ENCODE measurements at regions not wholly inside any gene's neighbourhood (a gene's known extent, or its start where the extent isn't known, plus 50 kb on each side); places are given as distances from the start of the nearest gene placed in this dataset.
"Not testable (repeated sequence)": the region's sequence is repeated elsewhere in the genome, so short reads cannot be mapped to it uniquely, and the experiment has no call there.

DNA sequence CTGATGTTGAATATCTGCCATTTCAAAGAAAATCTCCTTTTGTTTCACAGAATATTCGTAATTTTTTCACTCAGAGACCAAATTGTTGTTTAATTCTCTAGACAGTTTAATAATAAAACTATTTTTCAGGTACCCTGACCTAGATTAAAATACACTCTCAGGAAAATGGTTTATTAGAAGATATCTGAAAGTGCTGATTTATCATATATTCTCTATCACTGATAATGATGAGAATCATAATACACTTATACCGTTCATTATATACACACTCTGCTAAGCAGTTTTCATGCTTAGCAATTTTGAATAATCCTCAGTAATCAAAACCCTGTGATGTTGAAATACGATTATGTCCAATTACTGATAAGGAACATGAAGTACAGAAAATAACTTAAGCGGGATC lies 772.9 kb upstream of the CRIM1 start:
- peaks cover 9% of the 10 kb centered on the region for H3K9me3 Mint-ChIP-seq
- no peaks in the 10 kb centered on the region for H3K36me3 Mint-ChIP-seq (ENCODE audit: low read depth)
- DNase-seq, result no peak
- no peaks in the 10 kb centered on the region for H3K27me3 Mint-ChIP-seq
- no peaks in the 10 kb centered on the region for H3K4me1 Mint-ChIP-seq
- H3K4me3 Mint-ChIP-seq, result no peak overlapping the region
- H3K27ac Mint-ChIP-seq, result no peak overlapping the region
- ATAC-seq, result no peak

DNA sequence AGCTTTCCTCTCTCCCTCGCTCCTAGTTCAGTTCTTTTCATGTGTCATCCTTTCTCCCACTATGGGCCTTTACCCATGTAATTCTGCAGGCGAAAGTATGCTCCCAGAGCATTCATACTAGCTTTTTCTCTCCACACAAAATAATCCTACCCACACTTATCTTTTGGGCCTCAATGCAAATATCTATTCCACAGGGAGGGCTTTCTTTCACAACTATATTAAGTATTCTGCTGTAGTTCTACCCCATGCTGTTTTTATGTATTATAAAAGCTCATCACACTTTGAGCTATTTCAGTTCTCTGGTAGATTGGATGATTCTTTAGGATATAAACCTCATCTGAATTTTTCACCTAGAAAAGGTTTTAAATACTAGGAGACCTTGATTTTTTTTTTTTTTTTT lies 774.6 kb upstream of the CRIM1 start:
- H3K4me1 Mint-ChIP-seq, result no peaks in the 10 kb centered on the region
- H3K9me3 Mint-ChIP-seq, result peaks cover 3% of the 10 kb centered on the region
- H3K27ac Mint-ChIP-seq, result no peak overlapping the region
- H3K27me3 Mint-ChIP-seq, result no peaks in the 10 kb centered on the region
- ATAC-seq (no peak), DNase-seq (no peak)
- no peak overlapping the region for H3K4me3 Mint-ChIP-seq
- no peaks in the 10 kb centered on the region for H3K36me3 Mint-ChIP-seq (ENCODE audit: low read depth)

DNA sequence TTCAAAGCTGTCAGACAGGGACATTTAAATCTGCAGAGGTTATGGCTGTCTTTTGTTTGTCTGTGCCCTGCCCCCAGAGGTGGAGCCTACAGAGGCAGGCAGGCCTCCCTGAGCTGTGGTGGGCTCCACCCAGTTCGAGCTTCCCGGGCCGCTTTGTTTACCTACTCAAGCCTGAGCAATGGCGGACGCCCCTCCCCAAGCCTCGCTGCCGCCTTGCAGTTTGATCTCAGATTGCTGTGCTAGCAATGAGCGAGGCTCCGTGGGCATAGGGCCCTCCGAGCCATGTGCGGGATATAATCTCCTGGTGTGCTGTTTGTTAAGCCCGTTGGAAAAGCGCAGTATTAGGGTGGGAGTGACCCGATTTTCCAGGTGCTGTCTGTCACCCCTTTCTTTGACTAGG lies 787.0 kb upstream of the CRIM1 start:
- H3K4me3 Mint-ChIP-seq; DNase-seq; H3K9me3 Mint-ChIP-seq; H3K36me3 Mint-ChIP-seq (ENCODE audit: low read depth); H3K27ac Mint-ChIP-seq; H3K27me3 Mint-ChIP-seq; ATAC-seq; H3K4me1 Mint-ChIP-seq: not testable (repeated sequence)

DNA sequence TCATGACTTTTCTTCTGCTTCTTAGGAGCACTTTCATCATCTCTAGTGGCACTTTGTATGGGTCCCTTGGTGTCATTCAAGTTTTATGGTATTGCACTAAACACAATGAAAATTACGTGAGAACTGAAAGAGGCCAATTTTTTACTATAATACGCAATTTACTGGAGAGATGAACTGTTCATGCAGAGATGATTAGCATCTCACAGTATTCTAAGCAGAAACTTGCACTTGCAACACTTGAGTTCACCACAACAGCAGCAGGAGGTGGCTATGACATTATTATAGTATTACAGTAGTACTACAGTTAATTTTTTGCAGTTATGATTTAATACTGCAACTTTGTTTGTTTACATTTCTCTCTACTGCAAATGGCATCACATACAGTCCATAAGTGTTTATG lies 793.1 kb upstream of the CRIM1 start:
- no peaks in the 10 kb centered on the region for H3K27me3 Mint-ChIP-seq
- no peak overlapping the region for H3K4me3 Mint-ChIP-seq
- no peak overlapping the region for H3K27ac Mint-ChIP-seq
- H3K9me3 Mint-ChIP-seq, result no peaks in the 10 kb centered on the region
- no peaks in the 10 kb centered on the region for H3K4me1 Mint-ChIP-seq
- ATAC-seq (no peak), DNase-seq (no peak)
- no peaks in the 10 kb centered on the region for H3K36me3 Mint-ChIP-seq (ENCODE audit: low read depth)

DNA sequence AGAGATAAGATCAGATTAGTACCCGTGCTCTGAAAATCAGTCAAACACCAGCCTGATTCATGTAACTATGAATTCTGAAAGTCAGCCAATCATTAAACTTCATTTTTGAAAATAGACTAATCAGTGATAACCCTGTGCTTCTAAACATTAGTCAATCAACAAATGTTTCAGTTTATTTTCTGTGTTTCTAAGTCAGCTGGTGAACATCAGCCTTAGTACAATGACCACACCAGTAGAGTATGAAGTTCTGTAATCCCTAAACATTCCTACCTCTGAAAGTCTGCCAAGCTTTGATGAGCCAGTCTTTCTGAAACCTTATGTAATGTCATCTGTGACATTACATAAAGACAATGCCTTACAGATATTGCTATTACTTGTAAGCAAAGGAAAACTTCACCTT lies 807.4 kb upstream of the CRIM1 start:
- peaks cover 12% of the 10 kb centered on the region for H3K9me3 Mint-ChIP-seq
- no peak overlapping the region for H3K4me3 Mint-ChIP-seq
- no peaks in the 10 kb centered on the region for H3K36me3 Mint-ChIP-seq (ENCODE audit: low read depth)
- H3K27me3 Mint-ChIP-seq, result no peaks in the 10 kb centered on the region
- H3K4me1 Mint-ChIP-seq, result no peaks in the 10 kb centered on the region
- ATAC-seq (no peak), DNase-seq (no peak)
- no peak overlapping the region for H3K27ac Mint-ChIP-seq

DNA sequence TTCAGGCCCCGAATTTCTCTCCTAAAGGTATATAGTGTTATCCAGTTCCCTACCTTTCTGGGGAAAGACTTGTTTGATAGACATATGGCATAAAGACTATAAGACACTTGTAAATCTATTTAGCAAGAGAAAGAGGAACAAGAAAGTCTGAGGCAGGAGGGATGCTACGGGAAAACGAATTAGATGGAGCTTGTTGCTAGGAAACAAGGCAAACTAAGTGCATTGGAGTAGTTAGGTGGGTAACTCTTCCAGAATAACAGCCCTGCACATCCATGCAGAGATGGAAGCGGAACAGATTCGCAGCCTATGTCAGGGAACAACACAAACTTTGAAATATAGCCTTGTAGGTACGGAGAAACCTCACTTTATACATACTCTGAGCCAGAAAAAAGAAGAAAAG lies 810.3 kb upstream of the CRIM1 start:
- no peak for DNase-seq
- H3K27me3 Mint-ChIP-seq, result no peaks in the 10 kb centered on the region
- H3K27ac Mint-ChIP-seq, result no peak overlapping the region
- H3K4me3 Mint-ChIP-seq, result no peak overlapping the region
- no peaks in the 10 kb centered on the region for H3K36me3 Mint-ChIP-seq (ENCODE audit: low read depth)
- no peaks in the 10 kb centered on the region for H3K4me1 Mint-ChIP-seq
- H3K9me3 Mint-ChIP-seq, result peaks cover 12% of the 10 kb centered on the region
- ATAC-seq, result no peak

DNA sequence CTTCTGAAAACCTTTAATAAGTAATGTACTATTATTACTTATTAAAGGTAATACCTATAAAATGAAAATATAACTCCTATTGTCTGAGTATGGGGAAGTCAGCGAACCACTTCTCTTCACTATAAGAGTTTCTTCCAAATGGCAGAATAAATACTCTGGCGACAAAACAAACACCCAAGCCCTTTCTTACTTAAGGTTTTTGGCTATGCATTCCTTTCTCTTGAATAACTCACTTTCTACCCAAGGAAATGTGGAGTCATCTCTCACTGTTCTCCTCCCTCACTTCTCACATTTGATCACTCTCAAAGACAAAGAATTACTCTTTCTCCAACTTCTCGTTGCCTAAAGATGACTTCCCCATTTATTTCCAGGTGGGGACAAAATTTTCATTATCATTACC lies 816.8 kb upstream of the CRIM1 start:
- no peak for ATAC-seq
- Mint-ChIP-seq H3K9me3 (no peaks in the 10 kb centered on the region), H3K27ac (no peak overlapping the region), H3K4me1 (no peaks in the 10 kb centered on the region), H3K27me3 (no peaks in the 10 kb centered on the region), H3K36me3 (ENCODE audit: low read depth) (no peaks in the 10 kb centered on the region), H3K4me3 (no peak overlapping the region)
- no peak for DNase-seq

DNA sequence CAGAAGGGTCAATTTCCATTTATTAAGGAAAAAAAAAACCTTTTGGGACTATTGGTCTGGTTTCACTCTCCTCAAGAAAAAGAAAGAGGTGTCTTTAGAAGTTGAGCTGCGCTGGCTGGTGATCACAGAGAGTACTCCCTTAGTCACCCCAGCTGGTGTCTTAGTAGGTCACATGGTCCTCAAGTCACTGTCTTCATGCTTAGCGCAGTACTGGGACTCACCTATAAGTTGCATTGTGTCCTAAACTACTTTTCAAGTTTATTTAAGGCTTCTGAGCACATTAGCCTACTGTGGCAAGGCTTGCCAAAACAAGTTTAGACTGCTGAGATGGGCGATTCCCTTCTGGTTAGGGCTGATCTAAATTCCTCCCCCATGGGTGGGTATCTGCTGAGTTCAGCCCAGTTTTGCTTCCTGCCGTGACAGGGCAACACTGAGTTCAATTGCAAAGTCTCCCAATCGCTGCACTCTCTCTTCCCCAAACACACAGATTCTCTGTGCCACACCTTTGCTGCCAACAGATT lies 824.9 kb upstream of the CRIM1 start:
- DNase-seq (no peak), ATAC-seq (no peak)
- Mint-ChIP-seq H3K4me1 (no peaks in the 10 kb centered on the region), H3K4me3 (no peak overlapping the region), H3K36me3 (ENCODE audit: low read depth) (no peaks in the 10 kb centered on the region), H3K9me3 (peaks cover 4% of the 10 kb centered on the region), H3K27ac (no peak overlapping the region), H3K27me3 (no peaks in the 10 kb centered on the region)

DNA sequence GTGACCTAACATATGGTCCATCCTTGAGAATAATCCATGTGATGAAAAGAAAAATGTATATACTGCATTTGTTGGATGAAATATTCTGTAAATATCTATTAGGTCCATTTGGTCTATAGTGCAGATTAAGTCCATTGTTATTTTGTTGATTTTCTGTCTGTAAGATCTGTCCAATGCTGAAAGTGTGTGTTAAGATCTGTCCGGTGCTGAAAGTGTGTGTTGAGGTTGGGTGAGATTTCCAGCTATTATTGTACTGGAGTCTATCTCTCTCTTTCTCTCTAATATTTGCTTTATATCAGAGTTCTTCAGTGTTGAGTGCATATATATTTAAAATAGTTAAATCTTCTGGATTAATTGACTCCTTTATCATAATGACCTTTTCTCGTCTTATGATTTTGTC lies 828.8 kb upstream of the CRIM1 start:
- DNase-seq, result no peak
- H3K27me3 Mint-ChIP-seq, result no peaks in the 10 kb centered on the region
- H3K27ac Mint-ChIP-seq, result no peak overlapping the region
- H3K4me3 Mint-ChIP-seq, result no peak overlapping the region
- H3K36me3 Mint-ChIP-seq (ENCODE audit: low read depth), result no peaks in the 10 kb centered on the region
- ATAC-seq, result no peak
- H3K9me3 Mint-ChIP-seq, result peaks cover 5% of the 10 kb centered on the region
- H3K4me1 Mint-ChIP-seq, result no peaks in the 10 kb centered on the region

DNA sequence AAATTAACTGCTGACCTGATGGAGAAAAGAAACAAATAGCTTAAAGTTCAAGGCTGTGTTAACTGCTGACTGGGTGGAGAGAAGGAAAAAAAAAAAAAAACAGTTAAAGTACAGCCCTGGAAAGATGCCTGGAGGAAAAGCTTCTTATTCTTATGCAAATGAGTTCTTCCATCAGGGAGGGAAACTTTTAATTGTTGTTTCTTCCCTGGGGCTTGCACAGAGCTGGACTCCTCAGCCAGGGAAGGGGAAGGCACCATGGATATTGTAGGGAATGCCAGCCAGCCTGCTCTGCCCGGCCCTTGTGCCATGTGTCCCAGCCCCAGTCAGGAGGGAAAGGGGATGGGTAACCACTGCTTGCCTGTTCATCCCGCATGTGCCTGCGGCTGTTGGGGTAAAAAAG lies 833.1 kb upstream of the CRIM1 start:
- H3K4me1 Mint-ChIP-seq, result no peaks in the 10 kb centered on the region
- H3K27me3 Mint-ChIP-seq, result no peaks in the 10 kb centered on the region
- no peaks in the 10 kb centered on the region for H3K36me3 Mint-ChIP-seq (ENCODE audit: low read depth)
- H3K27ac Mint-ChIP-seq, result no peak overlapping the region
- H3K9me3 Mint-ChIP-seq, result peaks cover 9% of the 10 kb centered on the region
- no peak overlapping the region for H3K4me3 Mint-ChIP-seq
- ATAC-seq (no peak), DNase-seq (no peak)

DNA sequence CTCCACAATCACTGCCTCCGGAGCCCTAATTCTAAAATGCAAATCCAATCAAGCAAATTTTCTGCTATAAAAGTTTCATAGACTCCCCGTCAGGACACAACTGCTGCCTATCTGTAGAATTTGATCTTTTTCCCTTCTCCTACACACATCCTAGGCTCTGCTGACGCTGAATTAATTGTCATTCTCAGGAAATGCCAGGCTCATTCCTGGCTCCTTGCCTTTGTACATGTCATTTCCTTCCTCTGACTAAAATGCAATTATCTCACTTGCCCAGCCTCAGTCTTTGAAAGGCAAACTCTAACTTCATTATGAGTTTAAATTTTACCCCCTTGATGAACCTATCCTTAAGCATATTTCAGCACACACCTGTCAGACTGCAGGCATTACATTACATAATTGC lies 844.9 kb upstream of the CRIM1 start:
- ATAC-seq, result no peak
- H3K27ac Mint-ChIP-seq, result no peak overlapping the region
- no peak overlapping the region for H3K4me3 Mint-ChIP-seq
- H3K9me3 Mint-ChIP-seq, result peaks cover 19% of the 10 kb centered on the region
- DNase-seq, result no peak
- H3K4me1 Mint-ChIP-seq, result no peaks in the 10 kb centered on the region
- H3K36me3 Mint-ChIP-seq (ENCODE audit: low read depth), result no peaks in the 10 kb centered on the region
- H3K27me3 Mint-ChIP-seq, result no peaks in the 10 kb centered on the region

DNA sequence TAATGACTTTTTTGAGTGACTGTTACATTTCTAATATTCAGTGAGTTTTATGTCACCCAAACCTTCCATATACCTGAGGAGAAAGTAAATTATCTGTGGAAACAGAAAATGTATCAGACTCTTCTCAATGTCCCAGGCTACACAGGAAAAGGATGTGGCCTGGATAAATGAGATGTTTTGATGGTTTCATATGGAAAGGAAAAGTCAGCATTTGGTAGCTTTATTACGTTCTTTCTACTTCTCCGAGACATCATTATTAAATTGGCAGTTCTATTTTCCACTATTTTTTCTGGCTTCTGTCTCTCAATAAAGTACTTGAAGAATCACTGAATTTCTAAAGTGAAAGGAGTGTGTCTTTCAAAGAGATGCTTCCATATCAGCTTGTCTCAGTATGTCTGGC lies 847.0 kb upstream of the CRIM1 start:
- Mint-ChIP-seq H3K4me3 (no peak overlapping the region), H3K27me3 (no peaks in the 10 kb centered on the region), H3K27ac (no peak overlapping the region), H3K4me1 (no peaks in the 10 kb centered on the region), H3K9me3 (peaks cover 19% of the 10 kb centered on the region), H3K36me3 (ENCODE audit: low read depth) (no peaks in the 10 kb centered on the region)
- no peak for DNase-seq
- ATAC-seq, result no peak

DNA sequence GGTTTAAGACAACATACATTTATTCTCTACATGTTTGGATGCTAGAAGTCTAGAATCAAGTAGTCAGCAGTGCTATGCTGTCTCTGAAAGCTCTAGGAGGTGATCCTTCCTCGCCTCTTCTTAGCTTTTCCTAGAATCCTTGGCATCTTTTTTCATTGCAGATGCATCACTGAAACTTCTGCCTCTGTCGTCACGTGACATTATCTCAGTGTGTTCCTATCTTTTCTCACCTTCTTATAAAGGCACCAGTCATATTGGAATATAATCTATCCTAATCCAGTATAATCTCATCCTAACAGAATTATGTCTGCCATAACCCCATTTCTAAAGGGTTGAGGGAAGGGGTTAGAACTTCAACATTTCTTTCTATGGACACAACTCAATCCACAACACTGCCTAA lies 851.2 kb upstream of the CRIM1 start:
- H3K27ac Mint-ChIP-seq, result no peak overlapping the region
- no peak for DNase-seq
- no peak for ATAC-seq
- H3K9me3 Mint-ChIP-seq, result peaks cover 1% of the 10 kb centered on the region
- no peaks in the 10 kb centered on the region for H3K36me3 Mint-ChIP-seq (ENCODE audit: low read depth)
- H3K27me3 Mint-ChIP-seq, result no peaks in the 10 kb centered on the region
- H3K4me3 Mint-ChIP-seq, result no peak overlapping the region
- no peaks in the 10 kb centered on the region for H3K4me1 Mint-ChIP-seq

DNA sequence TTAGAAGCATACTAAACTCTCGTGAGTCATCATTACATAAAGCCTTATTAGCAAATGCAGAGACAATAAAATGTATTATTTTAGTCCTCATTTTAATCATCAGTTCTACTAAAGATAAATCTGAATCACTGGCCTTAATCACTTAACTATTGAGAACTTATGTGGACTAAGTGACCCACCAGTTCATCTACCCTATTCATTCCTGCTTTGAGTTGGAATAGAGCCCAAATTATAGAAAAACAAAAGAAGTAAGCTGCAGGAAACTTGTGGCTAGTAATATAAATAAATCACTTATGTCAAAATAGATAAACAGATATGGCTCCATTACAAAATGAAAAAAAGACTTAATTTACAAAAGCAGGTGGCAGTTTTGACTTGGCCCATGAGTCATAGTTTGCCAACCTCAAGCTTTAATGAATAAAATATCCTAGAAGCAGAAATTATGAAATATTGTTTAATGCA lies 851.8 kb upstream of the CRIM1 start:
- ATAC-seq, result no peak
- no peaks in the 10 kb centered on the region for H3K36me3 Mint-ChIP-seq (ENCODE audit: low read depth)
- no peaks in the 10 kb centered on the region for H3K9me3 Mint-ChIP-seq
- no peak overlapping the region for H3K27ac Mint-ChIP-seq
- no peak overlapping the region for H3K4me3 Mint-ChIP-seq
- H3K27me3 Mint-ChIP-seq, result no peaks in the 10 kb centered on the region
- no peaks in the 10 kb centered on the region for H3K4me1 Mint-ChIP-seq
- no peak for DNase-seq

DNA sequence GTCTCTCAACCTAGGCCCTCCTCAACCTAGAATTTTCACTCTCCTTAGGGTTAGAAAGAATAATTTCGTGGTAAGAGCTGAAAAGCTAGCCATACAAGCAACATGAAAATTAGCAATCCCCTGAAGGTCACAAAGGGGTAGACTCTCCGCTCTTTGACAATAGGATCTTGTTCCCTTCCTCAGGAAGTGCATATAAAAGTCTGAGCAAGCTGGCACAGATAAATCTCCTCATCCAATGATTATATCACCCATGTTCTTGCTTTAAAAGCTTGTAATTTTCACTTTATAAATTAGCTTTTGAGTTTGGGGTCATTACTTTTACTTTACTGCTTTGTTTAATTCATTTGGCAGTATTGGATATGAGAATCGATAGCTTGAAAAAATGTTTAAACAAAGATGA lies 852.3 kb upstream of the CRIM1 start:
- ATAC-seq (no peak), DNase-seq (no peak)
- Mint-ChIP-seq H3K27me3 (no peaks in the 10 kb centered on the region), H3K4me1 (no peaks in the 10 kb centered on the region), H3K9me3 (peaks cover 3% of the 10 kb centered on the region), H3K4me3 (no peak overlapping the region), H3K36me3 (ENCODE audit: low read depth) (no peaks in the 10 kb centered on the region), H3K27ac (no peak overlapping the region)

DNA sequence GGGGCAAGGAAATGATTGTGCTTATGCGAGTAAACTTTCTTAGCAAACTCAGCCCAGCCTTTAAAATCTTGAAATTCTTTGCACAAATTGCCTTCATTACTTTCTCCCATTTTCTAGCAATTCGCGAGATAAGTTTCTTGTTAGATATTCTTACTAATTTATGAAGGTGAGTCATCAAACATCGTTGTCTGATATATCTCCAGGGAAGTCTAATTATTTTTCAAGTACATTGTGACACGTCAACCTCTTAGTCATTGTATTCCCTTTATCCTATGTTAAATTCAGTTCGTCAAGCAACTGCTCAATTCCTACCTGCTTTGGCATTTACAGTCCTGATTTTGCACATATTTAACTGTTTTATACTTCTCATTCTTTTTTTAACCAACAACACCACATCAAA lies 854.5 kb upstream of the CRIM1 start:
- ATAC-seq (no peak), DNase-seq (no peak)
- no peak overlapping the region for H3K4me3 Mint-ChIP-seq
- H3K27me3 Mint-ChIP-seq, result no peaks in the 10 kb centered on the region
- no peak overlapping the region for H3K27ac Mint-ChIP-seq
- H3K9me3 Mint-ChIP-seq, result peaks cover 3% of the 10 kb centered on the region
- H3K4me1 Mint-ChIP-seq, result no peaks in the 10 kb centered on the region
- no peaks in the 10 kb centered on the region for H3K36me3 Mint-ChIP-seq (ENCODE audit: low read depth)
